GM20431 (cell line): ENCODE measurements at regions not wholly inside any gene's neighbourhood (a gene's known extent, or its start where the extent isn't known, plus 50 kb on each side); places are given as distances from the start of the nearest gene placed in this dataset.

ENCODE experiments used
- in situ Hi-C: fragments of 300-500 bp; cut with MseI, MboI; formaldehyde crosslinking; loops from one replicate; pipeline ENCODE4 v1.15.0; 2020; ENCODE audit warnings: low sequenced_read_pairs; ENCODE audit not compliant: unreplicated experiment

GRCh38 chr11:15481871-15482270 lies 367.1 kb downstream of the INSC start:
- in situ Hi-C loops, result no loop called here

DNA sequence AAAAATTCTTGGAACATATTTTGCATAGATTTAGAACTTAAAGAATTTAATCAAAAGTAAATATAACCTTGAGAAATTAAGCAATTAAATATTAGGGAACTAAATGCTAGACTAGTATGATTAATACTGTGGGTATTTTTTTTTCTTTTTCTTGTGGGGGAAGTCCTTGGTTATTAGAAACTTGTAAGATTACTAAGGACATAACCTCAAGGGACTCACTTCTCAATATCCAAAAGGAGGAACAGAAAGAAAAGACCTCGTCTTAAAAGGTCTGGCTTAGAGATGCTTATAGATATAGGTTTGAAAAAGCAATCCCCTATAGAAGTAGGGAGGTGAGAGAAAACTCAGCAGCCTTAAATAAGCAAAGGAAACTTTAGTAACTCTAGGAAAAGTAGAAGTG lies 368.5 kb downstream of the INSC start:
- in situ Hi-C loops, result no loop called here

GRCh38 chr11:15484398-15484797 lies 369.7 kb downstream of the INSC start:
- in situ Hi-C loops, result no loop called here

DNA sequence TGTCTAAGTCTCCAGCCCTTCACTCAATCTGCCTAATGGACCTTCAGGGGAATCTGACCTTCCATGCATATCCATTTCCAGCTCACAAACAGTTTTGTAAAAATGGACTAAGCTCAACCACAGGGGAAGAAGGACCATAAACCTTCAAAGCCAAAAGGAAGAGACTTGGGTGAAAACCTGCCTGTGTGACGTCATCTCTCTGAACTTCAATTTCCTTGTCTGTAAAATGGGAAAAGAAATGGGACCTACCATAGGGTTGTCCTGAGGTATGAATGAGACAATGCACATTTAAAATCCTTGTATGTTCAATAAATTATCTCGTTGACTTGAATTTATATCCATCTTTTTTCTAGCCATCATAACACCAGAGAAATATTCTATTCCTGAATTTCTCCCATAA lies 370.7 kb downstream of the INSC start:
- in situ Hi-C loops, result no loop called here

DNA sequence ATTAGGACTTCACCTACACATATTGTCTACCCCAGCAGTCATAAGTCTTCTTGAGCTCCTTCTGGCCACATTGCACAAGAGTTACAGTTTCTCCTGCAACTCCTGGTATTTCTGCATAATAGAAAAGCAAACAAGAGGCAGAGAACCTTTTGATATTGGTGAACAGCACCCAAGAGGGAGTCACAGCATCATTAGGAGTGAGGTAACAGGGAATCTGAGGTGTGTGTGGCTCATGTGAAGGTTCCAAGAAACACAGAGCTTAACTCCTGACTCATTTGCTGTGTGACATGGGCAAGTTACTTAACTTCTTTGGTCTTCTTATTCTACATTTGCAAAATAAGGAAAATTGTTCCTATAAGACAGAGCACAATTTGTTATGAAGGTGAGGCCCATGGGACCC lies 374.6 kb downstream of the INSC start:
- in situ Hi-C loops, result no loop called here

GRCh38 chr11:15490535-15490934 lies 375.8 kb downstream of the INSC start:
- in situ Hi-C loops, result no loop called here

DNA sequence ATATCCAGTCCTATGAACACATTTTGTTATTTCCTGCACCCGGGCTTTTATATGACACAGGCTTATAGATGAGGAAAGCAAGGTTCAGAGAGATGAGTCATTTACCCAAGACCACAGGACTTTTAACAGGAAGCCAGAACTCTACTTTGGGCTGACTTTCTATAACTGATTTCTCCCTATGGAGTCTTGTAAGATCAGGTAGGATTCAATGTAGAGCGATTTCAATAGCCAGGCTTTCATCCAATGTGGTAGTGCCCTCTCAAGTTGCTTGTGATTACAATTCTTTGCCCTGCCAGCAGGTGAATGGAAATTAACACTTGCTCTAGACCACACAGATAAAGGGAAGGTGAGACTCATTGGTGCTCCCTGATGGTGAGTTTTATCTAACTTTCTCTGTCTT lies 378.3 kb downstream of the INSC start:
- in situ Hi-C loops, result no loop called here

GRCh38 chr11:15493921-15494620 lies 379.3 kb downstream of the INSC start:
- in situ Hi-C loops, result no loop called here

- in situ Hi-C loops, result no loop called here
Observed at GRCh38 chr11:15494740-15495139, 380.0 kb downstream of the INSC start.

DNA sequence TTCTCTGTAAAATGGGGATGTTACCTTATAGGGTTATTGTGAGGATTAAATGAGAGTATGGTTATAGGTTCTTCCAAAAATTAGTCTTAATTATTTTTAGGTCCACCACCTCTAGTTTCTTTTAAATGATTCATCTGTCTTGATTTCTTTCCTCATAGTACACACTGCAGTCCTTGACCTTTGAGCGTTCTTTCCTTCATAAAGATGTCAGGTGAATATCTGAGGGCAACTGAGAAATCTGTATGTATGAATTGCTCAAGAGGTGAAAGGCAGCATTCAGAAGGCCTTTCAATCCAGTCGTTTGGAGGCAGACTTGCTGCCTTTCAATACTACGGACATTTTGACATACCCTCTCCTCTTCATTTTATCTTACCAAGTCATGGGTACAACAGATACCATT lies 380.7 kb downstream of the INSC start:
- in situ Hi-C loops, result no loop called here

DNA sequence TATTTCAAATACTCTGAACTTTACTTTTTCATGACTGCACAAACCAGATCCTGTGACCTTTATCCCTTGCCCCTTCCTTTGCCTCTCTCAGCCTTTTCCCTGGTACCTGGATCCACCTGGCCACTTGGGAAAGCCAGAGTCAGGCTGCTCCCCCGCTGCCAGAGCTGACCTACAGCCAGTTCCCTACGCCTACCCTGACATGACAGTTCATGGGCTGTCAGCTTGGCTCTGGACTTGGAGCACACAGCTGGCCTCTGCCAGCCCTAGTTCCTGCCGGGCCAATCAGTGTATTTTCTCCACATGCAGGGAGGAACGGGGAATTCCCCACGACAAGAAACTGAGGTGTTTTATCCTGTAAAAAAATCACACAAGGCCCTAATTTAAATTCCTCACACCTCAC lies 382.6 kb downstream of the INSC start:
- in situ Hi-C loops, result no loop called here

- in situ Hi-C loops, result no loop called here
Observed at GRCh38 chr11:15499674-15500073, 385.0 kb downstream of the INSC start.

DNA sequence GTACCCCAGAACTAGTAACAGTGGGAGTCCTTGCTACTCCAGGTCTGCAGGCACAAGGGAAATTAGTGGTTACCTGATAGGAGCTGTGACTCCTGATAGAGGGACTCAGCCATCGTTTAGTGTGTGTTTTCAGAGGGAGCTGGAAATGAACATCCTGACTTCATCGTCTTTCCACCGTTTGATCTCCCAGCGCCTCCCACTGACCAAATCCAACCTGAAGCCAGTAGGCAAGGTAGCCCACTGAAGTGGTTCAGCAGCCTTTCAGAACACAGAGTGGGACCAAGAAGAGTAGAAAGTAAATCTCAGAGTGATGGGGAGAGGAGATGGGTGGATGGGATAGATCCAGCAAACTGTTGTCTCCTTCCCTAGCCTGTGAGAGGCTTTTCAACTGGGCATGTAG lies 385.9 kb downstream of the INSC start:
- in situ Hi-C loops, result no loop called here

- in situ Hi-C loops, result no loop called here
Observed at GRCh38 chr11:15501566-15501965, 386.8 kb downstream of the INSC start.

- in situ Hi-C loops, result no loop called here
Observed at GRCh38 chr11:15505155-15505554, 390.4 kb downstream of the INSC start.

- in situ Hi-C loops, result no loop called here
Observed at GRCh38 chr11:15507592-15507991, 392.9 kb downstream of the INSC start.

GRCh38 chr11:15509082-15509481 lies 394.4 kb downstream of the INSC start:
- in situ Hi-C loops, result no loop called here

- in situ Hi-C loops, result no loop called here
Observed at GRCh38 chr11:15519124-15519791, 404.5 kb downstream of the INSC start.

DNA sequence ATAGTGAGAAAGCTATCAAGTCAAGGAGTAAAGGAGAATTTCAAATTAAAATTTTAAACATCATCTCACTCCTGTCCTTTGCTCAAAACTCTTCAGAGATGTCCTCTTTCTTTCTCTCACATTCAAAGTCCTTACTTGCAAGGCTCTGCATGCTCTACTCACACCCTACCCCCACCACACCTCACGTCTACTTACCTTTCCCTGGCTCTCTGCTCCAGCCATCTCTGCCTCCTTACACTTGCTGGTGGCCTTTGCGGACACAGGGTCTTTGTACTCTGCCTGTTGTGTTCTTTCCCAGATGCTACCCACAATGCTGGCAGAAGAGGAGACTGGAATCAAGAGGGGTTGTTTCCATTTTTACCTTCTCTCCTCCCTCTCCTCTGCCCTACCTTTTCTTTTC lies 405.2 kb downstream of the INSC start:
- in situ Hi-C loops, result no loop called here

DNA sequence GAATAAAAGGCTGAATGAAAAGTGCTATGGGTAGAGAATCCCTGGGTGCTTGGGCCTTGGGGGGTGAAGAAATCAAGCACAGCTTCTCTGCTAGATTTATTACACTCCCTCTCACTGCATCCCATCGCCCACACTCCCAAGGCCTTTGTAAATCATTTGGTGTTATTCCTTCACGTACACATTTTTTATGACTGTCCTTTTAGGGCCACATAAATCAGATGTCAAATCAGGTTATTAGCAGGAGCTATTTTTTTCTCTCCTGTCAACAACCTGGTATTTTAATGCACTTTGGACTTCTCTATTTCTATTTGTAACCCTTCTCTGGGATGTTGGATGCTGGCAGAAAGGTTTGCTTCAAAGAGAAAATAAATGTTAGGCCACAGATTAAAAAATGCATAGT lies 408.8 kb downstream of the INSC start:
- in situ Hi-C loops, result no loop called here

- in situ Hi-C loops, result no loop called here
Observed at GRCh38 chr11:15525582-15525981, 410.9 kb downstream of the INSC start.

GRCh38 chr11:15526032-15526431 lies 411.3 kb downstream of the INSC start:
- in situ Hi-C loops, result no loop called here
